Rectal smooth muscle tissue (tissue), 1 donor: ENCODE measurements at regions not wholly inside any gene's neighbourhood (a gene's known extent, or its start where the extent isn't known, plus 50 kb on each side); places are given as distances from the start of the nearest gene placed in this dataset.
"Not testable (repeated sequence)": the region's sequence is repeated elsewhere in the genome, so short reads cannot be mapped to it uniquely, and the experiment has no call there.

ENCODE experiments used
- H3K27ac ChIP-seq: one replicate; pipeline ENCODE4 v1.7.0; 2013; ENCODE audit warnings: low read depth, low read length, inconsistent platforms
- H3K27me3 ChIP-seq: one replicate; pipeline ENCODE4 v1.7.0; 2013; ENCODE audit warnings: low read length; ENCODE audit not compliant: control insufficient read depth, insufficient read depth
- H3K36me3 ChIP-seq: one replicate; pipeline ENCODE4 v1.7.0; 2013; ENCODE audit warnings: low read length; ENCODE audit not compliant: control insufficient read depth, insufficient read depth
- H3K4me1 ChIP-seq: one replicate; pipeline ENCODE4 v1.7.0; 2013; ENCODE audit warnings: low read length; ENCODE audit not compliant: control insufficient read depth, insufficient read depth
- H3K4me3 ChIP-seq: one replicate; pipeline ENCODE4 v1.7.0; 2013; ENCODE audit warnings: low read length
- H3K9ac ChIP-seq: one replicate; pipeline ENCODE4 v1.7.0; 2013; ENCODE audit warnings: low read length

GRCh38 chr2:61633250-61633649, 95.1 kb upstream of the XPO1 start:
- H3K9ac ChIP-seq: no peak overlapping the region
- no peaks in the 10 kb centered on the region for H3K36me3 ChIP-seq
- H3K27me3 ChIP-seq: no peaks in the 10 kb centered on the region
- no peak overlapping the region for H3K27ac ChIP-seq
- no peaks in the 10 kb centered on the region for H3K4me1 ChIP-seq
- no peak overlapping the region for H3K4me3 ChIP-seq

- no peak overlapping the region for H3K4me3 ChIP-seq
- no peaks in the 10 kb centered on the region for H3K36me3 ChIP-seq
These were observed 94.4 kb upstream of the XPO1 start for GRCh38 chr2:61632276-61633169.

GRCh38 chr2:61631321-61631720, 93.2 kb upstream of the XPO1 start:
- Histone ChIP-seq H3K27me3 (no peaks in the 10 kb centered on the region), H3K4me3 (no peak overlapping the region), H3K27ac (no peak overlapping the region), H3K36me3 (no peaks in the 10 kb centered on the region), H3K4me1 (no peaks in the 10 kb centered on the region), H3K9ac (no peak overlapping the region)

More at GRCh38 chr2:61632276-61633169, 94.4 kb upstream of the XPO1 start:
- Histone ChIP-seq H3K27ac (no peak overlapping the region), H3K9ac (no peak overlapping the region), H3K4me1 (no peaks in the 10 kb centered on the region), H3K27me3 (no peaks in the 10 kb centered on the region)

GRCh38 chr2:61626827-61627226, 88.7 kb upstream of the XPO1 start:
- Histone ChIP-seq H3K4me3 (no peak overlapping the region), H3K4me1 (no peaks in the 10 kb centered on the region), H3K9ac (no peak overlapping the region), H3K27me3 (no peaks in the 10 kb centered on the region), H3K36me3 (no peaks in the 10 kb centered on the region), H3K27ac (no peak overlapping the region)

- no peaks in the 10 kb centered on the region for H3K36me3 ChIP-seq
These were observed 85.6 kb upstream of the XPO1 start for GRCh38 chr2:61623747-61624146.

GRCh38 chr2:61620244-61621159, 82.3 kb upstream of the XPO1 start:
- no peaks in the 10 kb centered on the region for H3K4me1 ChIP-seq
- no peak overlapping the region for H3K27ac ChIP-seq
- no peaks in the 10 kb centered on the region for H3K36me3 ChIP-seq
- no peak overlapping the region for H3K9ac ChIP-seq
- H3K27me3 ChIP-seq: no peaks in the 10 kb centered on the region
- no peak overlapping the region for H3K4me3 ChIP-seq

More at GRCh38 chr2:61623747-61624146, 85.6 kb upstream of the XPO1 start:
- no peak overlapping the region for H3K9ac ChIP-seq
- H3K27me3 ChIP-seq: no peaks in the 10 kb centered on the region
- no peaks in the 10 kb centered on the region for H3K4me1 ChIP-seq
- H3K4me3 ChIP-seq: no peak overlapping the region
- no peak overlapping the region for H3K27ac ChIP-seq

DNA sequence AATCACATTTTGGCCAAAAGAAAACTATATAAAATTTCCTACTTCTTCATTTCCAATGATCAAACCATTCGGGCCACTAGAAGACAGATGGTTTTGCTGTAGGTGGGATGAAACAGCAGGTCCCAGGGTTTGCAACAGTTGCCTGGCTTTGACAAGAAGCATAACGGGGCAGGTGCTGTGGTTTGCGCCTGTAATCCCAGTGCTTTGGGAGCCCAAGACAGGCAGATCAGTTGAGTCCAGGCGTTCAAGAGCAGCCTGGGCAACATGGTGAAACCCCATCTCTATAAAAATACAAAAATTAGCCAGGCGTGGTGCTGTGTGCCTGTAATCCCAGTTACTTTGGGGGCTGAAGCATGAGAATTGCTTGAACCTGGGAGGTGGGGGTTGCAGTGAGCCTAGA, 81.4 kb upstream of the XPO1 start:
- Histone ChIP-seq H3K9ac (no peak overlapping the region), H3K4me1 (no peaks in the 10 kb centered on the region), H3K27ac (no peak overlapping the region), H3K36me3 (no peaks in the 10 kb centered on the region), H3K4me3 (no peak overlapping the region), H3K27me3 (no peaks in the 10 kb centered on the region)

DNA sequence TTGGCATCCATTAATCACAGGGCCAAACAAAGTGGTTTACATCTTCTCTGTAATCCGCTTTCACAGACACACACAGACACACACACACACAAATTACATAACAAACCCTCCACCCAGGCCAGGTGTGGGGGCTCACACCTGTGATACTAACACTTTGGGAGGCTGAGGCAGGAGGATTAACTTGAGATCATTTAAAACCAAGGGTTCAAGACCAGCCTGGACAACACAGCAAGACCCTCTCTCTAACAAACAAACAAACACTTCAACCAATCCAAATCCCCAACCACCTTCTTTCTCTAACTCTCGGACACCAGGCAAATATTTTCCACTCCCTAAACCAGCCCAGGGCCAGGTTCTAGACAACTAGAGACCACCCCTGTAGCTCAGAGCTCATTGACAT, 79.5 kb upstream of the XPO1 start:
- H3K4me1 ChIP-seq: no peaks in the 10 kb centered on the region
- no peaks in the 10 kb centered on the region for H3K27me3 ChIP-seq
- H3K36me3 ChIP-seq: no peaks in the 10 kb centered on the region
- H3K4me3 ChIP-seq: no peak overlapping the region
- no peak overlapping the region for H3K9ac ChIP-seq
- H3K27ac ChIP-seq: no peak overlapping the region

- H3K27me3 ChIP-seq: no peaks in the 10 kb centered on the region
- no peak overlapping the region for H3K9ac ChIP-seq
- no peaks in the 10 kb centered on the region for H3K36me3 ChIP-seq
- no peak overlapping the region for H3K27ac ChIP-seq
- no peaks in the 10 kb centered on the region for H3K4me1 ChIP-seq
- H3K4me3 ChIP-seq: no peak overlapping the region
These were observed 67.1 kb upstream of the XPO1 start for GRCh38 chr2:61605245-61605644.

DNA sequence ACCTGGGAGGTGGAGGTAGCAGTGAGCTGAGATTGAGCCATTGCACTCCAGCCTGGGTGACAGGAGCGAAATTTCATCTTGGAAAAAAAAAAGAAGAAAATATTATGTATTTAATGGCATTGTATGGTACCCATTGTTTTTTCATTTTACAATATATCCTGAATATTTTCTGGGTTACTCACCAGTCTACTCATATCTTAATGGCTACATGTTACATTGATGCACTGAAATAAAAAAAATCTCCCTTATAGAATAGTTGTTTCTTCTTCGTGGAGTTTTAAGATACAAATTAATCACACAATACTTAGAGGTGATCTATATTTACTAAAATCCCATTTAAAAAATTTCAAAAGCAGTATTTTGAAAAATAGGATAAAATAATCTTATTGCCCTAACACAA, 66.3 kb upstream of the XPO1 start:
- no peak overlapping the region for H3K27ac ChIP-seq
- no peaks in the 10 kb centered on the region for H3K36me3 ChIP-seq
- H3K27me3 ChIP-seq: no peaks in the 10 kb centered on the region
- no peaks in the 10 kb centered on the region for H3K4me1 ChIP-seq
- H3K9ac ChIP-seq: no peak overlapping the region
- H3K4me3 ChIP-seq: no peak overlapping the region

GRCh38 chr2:61598515-61599156, 60.5 kb upstream of the XPO1 start:
- not testable (repeated sequence) for H3K36me3 ChIP-seq, H3K9ac ChIP-seq, H3K4me1 ChIP-seq, H3K27ac ChIP-seq, H3K27me3 ChIP-seq, H3K4me3 ChIP-seq
